Daoy (cell line): ENCODE measurements at regions not wholly inside any gene's neighbourhood (a gene's known extent, or its start where the extent isn't known, plus 50 kb on each side); places are given as distances from the start of the nearest gene placed in this dataset.
"Not testable (repeated sequence)": the region's sequence is repeated elsewhere in the genome, so short reads cannot be mapped to it uniquely, and the experiment has no call there.

Experiments
- DNase-seq: peaks from one replicate; pipeline ENCODE4 v3.0.0-alpha.2; 2015; ENCODE audit warnings: low read depth

DNA sequence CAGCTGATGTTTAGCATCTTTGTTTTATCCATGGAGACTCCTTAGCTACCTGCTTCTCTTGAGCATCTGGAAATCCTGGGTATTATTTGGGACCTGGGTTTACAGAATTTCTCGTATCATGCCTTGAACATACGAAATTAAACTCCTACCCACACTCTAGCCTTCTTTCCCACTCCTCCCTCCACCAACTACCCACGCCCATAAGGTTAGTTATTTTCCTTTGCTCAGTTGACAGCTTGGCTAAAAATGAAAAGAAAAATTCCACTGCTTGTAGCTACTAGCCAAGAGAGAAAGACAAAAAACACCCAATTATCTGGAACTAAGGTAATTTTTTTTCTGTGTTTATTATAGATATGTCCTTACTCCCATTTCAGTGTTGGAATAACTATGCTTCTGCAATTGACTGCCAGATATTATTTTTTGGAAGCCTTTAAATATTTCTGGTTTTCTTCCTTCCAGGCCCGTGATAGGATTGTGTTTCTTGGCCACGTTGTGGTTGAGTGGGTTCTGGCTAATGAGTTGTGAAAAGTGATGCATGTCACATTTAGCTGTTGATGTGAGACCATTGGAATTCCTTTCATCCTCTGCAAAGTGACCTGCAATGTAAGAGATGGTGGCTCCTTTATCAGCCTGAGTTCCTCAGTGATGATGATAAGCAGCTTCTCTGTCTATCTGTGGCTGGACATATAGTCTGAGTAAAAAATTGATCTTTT lies 308.1 kb downstream of the LRRC70 start:
- no peak for DNase-seq

DNA sequence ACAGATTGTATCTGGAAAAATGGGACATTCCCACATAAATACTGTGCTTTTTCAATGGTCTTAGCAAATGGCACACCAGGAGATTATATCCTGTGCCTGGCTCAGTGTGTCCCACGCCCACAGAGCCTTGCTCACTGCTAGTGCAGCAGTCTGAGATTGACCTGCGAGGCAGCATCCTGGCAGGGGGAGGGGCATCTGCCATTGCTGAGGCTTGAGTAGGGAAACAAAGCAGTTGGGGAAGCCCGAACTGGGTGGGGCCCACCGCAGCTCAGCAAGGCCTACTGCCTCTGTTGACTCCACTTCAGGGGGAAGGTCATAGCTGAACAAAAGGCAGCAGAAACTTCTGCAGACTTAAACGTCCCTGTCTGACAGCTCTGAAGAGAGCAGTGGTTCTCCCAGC lies 258.7 kb downstream of the LRRC70 start:
- DNase-seq: not testable (repeated sequence)

DNA sequence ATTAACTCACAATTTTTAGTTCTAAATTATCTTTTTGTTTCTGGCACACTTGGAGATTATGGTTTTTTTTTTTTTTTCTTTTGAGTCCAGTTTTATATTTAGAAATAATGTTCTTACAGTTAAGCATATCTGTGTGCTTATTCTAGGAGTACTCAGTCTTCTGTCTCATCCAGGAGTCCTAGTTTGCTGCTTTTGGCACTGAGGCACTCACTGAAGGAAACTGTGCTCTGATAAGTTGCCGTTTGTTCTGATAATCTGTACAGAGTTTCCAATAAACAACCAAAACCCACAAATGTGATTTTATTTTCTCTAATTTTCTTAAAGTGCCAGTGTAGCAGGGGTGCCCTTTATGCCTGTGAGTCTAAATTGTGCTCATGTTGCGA lies 251.0 kb downstream of the LRRC70 start:
- DNase-seq: no peak

DNA sequence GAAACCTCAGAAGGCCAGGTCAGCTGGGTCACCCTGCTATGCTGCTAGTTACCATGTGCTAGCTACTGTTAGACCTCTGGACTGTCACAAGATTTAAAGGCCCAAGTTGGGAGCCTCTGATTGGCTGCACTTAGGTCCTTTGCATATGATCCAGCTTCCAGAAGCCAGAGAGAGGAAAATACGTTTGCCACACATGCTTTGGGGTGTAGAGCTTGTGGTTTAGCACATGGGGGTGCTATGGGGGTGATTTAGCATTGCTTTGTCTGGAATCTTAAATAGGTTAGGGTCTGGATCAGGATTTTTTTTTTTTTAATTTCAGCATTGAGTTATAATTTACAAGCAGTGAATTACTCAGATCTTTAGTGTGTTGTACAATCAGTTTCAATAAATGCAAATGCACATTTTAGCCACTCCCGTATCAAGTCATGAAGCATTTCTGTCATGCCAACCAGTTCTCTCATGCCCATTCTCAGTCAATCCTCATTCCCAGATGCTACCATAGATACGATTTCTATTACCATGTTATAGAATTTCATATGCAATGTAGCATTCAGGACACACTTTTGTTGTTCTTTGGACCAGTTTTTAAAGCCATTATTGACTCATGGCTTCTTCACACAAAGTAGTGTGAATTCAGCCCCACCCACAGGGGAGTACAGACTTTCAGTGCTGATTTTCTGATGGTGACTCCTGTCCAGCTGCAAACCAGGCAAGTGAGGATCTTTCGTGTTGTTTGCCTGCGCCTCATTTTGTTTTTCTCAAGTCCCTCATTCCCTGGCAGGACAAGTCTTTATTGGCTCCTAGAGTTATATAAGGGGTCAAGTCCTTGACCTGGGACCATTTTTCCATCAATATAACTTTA lies 250.4 kb downstream of the LRRC70 start:
- no peak for DNase-seq

DNA sequence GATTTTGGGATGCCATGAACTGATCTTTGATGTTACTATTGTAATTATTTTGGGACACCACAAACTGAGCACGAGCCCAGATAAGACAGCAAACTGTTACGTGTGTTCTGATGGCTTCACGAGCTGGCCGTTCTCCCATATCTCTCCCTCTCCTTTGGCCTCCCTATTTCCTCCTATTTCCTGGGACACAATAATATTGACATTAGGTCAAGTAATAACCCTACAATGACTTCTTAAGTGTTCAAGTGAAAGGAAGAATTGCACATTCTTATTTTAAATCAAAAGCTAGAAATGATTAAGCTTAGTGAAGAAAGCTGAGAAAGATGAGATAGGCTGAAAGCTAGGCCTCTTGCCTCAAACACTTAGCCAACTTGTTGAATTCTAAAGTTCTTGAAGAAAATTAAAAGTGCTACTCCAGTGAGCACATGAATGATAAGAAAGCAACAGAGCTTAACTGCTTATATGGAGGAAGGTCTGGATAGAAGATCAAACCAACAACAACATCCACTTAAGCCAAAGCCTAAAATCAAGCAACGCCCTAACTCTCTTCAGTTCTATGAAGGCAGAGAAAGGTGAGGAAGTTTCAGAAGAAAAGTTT lies 247.1 kb downstream of the LRRC70 start:
- DNase-seq: no peak

DNA sequence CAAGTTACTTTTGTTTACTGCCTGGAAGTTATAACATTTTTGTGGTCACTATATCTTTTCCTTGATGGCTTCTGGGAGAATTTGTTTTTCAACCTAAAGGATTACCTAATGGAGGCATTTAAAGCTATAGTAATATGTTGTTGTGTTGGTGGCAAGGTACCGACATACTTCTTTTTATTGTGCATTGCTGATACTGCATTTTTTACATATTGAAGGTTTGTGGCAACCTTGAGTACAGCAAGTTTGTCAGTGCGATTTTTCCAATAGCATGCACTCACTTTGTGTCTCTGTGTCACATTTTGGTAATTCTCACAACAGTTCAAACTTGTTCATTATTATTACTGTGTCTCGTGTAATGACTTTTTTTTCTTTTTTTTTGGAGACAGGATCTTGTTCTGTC lies 246.3 kb downstream of the LRRC70 start:
- DNase-seq: no peak

DNA sequence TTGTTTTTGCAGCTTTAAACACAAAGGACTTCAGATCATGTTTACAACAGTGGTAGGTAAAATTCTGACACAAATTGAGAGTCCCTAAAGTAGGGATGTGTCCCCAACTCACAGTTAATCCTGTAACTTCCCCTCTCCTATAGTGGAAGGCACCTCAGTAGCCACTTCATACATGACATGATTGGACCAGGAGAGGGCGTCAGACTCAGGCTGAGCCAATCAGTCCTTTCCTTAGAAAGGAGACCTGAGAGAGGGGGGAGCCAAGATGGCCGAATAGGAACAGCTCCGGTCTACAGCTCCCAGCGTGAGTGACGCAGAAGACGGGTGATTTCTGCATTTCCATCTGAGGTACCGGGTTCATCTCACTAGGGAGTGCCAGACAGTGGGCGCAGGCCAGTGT lies 238.4 kb downstream of the LRRC70 start:
- DNase-seq: not testable (repeated sequence)

DNA sequence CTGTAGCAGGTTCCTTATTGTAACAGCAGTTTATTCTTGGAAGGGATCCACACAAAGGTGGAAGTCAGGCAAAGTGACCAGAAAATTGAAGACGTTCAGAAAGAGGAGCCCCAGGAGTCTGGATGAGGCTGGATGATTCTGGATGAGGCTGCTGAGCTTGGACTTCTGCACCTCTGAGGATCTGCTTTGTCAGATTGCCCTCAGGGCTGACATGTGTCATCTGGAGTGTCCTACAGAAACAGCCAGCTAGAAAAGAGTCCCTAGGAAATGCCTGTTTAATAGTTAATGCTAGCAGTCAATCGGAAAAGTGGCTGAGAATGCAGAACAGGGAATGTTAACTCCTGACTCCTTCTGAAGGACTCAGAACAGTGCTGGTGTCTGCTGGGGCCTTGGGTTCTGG lies 236.4 kb downstream of the LRRC70 start:
- DNase-seq: no peak

DNA sequence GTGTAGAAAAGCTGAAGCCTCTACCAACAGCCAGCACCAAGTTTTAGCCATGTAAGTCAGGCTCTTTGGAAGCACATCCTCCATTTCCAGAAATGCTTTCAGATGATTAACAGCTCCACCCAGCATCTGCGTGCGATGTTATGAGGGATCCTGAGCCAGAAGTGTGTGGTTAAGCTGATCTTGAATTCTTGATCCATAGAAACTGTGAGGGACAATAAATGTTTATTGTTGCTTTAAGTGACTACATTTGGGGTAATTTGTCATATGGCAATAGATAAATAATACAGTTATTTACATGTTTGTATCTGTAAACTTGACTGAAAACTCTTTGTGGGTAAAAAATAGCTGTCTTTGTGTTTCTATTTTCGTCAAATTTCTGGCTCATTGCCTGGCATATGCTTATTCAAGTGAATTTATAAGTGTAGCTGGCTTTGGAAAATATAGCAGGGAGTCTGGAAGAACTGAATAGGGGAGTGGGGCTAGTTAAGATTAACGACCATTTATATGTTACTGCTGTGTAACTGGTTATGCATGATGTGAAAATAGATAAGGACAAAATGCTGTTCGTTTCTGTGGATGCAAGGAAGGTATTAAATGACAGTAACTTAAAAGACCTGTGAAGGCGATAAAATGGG lies 234.1 kb downstream of the LRRC70 start:
- no peak for DNase-seq

DNA sequence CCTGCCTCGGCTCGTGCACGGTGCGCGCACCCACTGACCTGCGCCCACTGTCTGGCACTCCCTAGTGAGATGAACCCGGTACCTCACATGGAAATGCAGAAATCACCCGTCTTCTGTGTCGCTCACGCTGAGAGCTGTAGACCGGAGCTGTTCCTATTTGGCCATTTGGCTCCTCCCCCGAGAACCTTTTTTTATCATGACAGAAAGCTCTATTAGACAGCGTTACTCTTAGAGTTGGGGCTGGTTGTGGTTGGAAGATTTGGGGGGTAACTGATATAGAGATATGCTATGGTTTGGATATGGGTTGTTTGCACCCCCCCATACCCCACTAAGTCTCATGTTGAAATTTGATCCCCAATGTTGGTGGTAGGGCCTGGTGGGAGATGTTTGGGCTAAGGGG lies 226.2 kb downstream of the LRRC70 start:
- DNase-seq: not testable (repeated sequence)

DNA sequence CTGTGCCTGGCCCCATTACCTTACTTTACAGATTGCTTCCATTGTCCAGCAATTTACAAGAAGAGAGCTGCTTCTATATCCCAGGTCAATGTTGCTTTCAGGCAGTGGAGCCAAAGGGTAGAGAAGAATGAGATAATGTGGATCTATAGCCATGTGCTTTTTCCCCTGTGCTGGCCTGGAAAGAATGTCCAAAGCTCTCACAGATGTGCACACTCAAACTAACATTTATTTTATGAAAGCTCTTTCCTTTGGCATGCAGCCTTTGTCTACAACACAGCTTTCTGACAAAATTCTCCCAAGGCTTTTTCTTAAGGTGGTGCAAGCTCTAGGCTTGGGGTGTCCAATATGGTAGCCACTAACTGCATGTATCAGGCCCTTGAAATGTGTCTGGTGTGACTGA lies 217.3 kb downstream of the LRRC70 start:
- DNase-seq: no peak

DNA sequence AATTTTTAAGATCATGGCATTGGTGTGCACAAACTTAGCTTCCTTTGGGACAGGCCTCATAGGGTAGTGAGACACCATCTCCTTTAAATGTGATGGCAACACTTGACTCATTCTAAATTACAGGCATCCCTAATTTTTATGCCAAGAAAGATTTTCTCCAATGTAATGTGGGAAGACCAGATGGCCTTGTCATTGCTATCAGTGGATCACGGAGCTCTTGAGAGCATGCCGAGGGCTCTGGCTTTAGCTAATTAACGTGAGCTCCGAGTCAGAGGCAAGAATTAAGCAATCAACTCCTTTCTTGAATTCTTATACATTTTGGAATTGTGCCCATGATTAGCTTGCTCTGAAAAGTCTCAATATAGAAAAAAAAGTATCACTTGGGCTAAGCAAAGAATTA lies 215.8 kb downstream of the LRRC70 start:
- no peak for DNase-seq

DNA sequence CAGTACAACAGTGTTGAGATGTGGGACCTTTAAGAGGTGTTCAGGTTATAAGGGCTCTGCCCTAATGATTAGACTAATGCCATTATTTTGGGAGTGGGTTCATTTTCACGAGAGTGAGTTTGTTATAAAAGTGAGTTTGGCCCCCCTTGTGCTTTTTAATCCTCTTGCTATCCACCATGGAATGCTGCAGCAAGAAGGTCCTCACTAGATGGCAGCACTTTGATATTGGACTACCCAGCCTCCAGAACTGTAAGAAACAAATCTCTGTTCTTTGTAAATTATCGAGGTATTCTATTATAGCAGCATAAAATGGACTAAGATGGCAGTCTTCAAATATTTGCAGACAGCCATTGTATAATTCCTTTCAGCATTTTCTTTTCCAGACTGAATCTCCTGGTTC lies 212.4 kb downstream of the LRRC70 start:
- no peak for DNase-seq

DNA sequence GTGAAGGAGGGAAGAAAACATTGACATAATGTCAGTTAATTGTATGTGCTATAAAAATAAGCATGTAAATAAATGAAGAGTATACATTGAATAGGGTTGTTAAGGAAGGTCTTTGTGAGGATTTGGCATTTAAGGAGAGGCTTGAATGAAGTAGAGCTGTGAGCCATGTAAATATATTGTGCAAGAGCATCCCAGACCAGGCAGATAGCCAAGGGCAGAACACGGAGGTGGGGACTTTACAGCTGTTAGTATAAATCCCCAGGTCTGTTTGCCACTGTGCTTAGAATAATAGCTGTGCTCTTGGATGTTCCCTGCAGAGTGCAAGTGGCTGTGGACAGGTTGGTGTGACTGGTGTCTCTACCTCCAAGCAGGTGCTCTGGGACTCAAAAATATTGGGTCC lies 211.7 kb downstream of the LRRC70 start:
- DNase-seq: no peak

DNA sequence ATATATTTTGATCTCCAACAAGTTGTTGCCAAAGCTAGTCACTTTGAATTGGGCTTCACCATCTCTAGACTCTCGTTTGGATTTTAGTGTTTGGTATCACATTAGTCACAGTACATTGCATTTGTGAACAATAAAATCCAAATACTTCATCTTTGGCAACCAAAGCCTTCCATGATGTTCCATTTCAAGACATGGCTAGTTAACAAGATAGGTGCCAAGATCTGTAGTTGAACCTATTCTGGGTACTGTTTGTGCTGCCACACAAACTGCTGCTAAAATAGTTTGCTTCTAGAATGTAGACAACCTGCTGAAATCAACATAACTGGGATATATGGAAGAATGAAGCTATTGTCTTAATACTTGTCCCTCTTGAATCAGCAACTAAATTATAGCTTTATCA lies 207.5 kb downstream of the LRRC70 start:
- DNase-seq: no peak

DNA sequence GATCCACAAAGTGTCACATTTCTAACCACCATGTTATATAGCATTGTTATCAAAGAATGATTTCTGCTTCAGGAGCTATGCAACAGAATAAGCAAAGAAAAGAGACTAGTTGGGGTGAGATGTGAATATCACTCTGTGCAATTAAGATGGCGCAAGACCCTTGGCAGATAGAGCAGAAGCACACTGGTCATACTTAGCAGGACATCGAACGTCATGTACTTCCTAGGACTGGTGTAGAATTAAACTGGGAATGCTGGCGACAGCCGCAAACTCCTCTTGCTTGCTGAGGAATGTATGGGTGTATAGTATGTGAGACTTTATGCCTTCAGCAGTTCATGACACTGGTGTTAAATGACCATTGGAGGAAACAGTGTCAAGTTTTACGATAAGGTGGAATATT lies 207.0 kb downstream of the LRRC70 start:
- DNase-seq: no peak

DNA sequence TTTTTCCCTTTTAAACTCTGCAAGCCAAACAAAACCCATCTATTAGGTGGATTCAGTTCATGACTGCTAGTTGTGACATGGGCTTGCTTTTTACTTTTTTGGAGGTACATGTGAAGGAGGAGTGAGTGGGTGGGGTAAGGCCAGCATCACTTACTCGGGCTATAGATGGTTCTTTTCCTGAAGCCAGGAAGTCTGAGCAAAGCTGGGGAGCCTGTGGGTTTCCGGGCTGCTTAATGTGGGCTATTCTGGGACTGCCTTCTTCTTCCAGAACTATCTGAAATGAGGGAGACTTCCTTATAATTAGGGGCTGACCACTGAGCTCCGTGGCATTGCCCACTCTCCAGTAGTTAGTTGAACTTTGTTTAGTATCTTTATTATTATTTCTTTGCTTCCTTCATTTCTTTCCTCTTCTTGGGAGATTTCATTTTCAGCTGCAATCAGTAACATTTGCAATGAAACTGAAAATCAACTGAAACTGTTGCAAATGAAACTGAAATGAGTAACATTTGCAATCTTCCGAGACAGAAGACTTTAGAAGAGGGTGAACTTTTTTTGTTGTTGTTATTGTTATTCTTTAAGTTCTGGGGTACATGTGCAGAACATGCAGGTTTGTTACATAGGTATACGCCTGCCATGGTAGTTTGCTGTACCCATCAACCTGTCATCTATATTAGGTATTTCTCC lies 204.9 kb downstream of the LRRC70 start:
- DNase-seq: no peak

DNA sequence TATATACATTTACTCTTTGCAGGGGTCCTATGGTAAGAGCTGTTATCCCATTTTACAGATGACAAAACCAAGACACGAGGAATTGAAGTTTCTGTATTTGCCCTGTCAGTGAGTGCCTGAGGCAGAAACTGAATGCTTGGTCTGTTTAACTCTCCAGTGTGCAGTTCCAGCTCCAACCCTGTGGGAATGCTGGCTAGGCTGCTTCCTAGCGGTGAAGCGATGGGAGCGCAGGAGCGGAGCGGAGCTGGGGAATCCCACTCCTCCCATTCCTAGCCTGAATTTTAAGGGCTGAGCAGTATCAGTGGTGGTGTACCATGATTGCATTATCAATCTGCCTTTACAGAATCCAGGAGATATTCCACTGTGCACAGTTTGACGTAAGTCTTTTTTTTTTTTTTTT lies 202.3 kb downstream of the LRRC70 start:
- DNase-seq: peak; percentile 10

DNA sequence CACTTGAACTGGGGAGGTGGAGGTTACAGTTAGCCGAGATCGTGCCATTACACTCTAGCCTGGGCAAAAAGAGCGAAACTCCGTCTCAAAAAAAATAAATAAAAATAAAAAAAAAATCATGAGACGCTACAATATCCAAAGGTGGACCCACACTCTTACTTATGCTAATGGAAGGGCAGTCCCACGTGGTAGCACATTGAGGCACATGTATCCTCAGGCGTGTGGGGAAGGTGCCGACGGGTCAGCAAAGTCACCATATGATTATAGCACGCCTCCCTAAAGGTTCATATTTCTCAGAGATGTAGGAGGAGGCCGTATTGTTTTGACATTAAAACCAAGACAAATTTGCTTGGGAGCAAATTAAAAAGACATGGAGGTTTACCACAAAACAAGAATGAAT lies 201.6 kb downstream of the LRRC70 start:
- DNase-seq: no peak

DNA sequence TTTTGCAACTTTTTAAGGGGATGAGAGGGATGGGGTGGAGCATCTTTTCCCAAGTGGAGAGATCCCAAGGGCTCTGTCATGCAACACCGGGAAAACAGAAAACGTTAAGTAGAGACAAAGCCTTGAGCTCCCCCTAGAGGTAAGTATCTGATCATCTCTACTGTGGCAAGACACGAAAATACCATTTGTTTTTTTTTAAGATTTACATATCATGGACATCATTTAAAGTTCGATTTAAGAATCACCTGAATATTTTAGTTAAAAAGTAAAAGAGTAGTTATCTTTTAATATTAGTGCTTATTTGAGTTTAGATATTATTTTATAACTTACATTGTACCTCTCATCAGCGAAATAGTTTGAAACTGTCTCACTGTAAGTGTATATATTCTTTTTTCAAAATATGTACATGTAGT lies 200.4 kb downstream of the LRRC70 start:
- DNase-seq: peak; percentile 25

DNA sequence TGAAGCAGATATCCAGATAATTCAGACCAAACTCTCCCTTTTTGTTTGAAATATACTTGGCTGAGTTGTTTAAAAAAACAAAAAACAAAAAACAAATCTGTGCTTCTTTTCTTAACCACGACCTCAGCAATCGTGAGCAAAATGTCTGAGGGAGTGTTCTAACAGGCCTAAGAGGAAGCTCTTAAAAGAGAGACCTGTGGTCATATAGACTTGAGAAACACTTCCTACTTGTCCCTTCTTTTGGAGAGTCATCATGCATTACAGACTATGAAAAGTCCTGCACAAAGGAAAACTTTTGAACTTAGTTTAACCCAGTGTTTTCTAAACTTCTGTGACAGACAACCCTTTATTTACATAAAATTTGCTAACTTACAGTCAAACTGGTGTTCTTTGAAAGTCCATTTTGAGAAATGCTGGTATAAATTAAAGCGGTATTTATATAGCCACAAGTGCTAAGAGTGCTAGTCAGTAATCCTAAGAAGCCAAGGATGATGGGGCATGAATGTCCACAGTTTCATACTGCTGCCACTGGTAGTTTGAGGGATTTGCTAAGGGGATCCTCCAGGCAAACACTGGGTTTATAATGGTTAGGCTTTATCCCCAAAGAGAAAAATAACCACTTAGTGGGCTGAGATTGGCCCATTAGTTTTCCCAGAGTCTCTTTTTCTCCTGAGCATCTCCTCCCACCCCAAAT lies 199.8 kb downstream of the LRRC70 start:
- DNase-seq: no peak
